ENCODE measurements at regions not wholly inside any gene's neighbourhood (a gene's known extent, or its start where the extent isn't known, plus 50 kb on each side); places are given as distances from the start of the nearest gene placed in this dataset.

DNA sequence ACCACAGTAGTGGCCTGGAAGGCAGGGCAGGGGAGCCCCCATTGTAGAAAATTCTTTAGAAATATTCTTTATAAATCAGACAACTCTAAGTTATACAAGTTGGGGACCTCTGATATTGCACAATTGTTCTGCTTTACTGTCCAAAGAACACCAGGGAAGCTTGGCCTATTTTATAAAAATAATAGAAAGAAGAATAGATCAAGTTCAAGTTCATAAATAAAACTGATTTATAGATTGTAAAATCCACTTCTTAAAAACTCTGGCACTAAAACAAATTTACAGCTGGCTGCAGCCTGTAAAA is 55.0 kb upstream of the GALNT2 start:
- intact Hi-C loops (cut with DNase I; ENCODE audit: low total_unique reads), result no loop called here
- Histone ChIP-seq H3K4me1 (no peaks in the 10 kb centered on the region), H3K27ac (no peak overlapping the region), H3K9me3 (no peaks in the 10 kb centered on the region), H3K27me3 (no peaks in the 10 kb centered on the region), H3K4me3 (no peak overlapping the region), H3K36me3 (no peaks in the 10 kb centered on the region)
- no peak for DNase-seq
- TF ChIP-seq, protein P1, sequence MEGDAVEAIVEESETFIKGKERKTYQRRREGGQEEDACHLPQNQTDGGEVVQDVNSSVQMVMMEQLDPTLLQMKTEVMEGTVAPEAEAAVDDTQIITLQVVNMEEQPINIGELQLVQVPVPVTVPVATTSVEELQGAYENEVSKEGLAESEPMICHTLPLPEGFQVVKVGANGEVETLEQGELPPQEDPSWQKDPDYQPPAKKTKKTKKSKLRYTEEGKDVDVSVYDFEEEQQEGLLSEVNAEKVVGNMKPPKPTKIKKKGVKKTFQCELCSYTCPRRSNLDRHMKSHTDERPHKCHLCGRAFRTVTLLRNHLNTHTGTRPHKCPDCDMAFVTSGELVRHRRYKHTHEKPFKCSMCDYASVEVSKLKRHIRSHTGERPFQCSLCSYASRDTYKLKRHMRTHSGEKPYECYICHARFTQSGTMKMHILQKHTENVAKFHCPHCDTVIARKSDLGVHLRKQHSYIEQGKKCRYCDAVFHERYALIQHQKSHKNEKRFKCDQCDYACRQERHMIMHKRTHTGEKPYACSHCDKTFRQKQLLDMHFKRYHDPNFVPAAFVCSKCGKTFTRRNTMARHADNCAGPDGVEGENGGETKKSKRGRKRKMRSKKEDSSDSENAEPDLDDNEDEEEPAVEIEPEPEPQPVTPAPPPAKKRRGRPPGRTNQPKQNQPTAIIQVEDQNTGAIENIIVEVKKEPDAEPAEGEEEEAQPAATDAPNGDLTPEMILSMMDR (IDR thresholded peaks at IDR 0.05), result no peak
- no peak for TF ChIP-seq POLR2A (IDR thresholded peaks at IDR 0.05)

DNA sequence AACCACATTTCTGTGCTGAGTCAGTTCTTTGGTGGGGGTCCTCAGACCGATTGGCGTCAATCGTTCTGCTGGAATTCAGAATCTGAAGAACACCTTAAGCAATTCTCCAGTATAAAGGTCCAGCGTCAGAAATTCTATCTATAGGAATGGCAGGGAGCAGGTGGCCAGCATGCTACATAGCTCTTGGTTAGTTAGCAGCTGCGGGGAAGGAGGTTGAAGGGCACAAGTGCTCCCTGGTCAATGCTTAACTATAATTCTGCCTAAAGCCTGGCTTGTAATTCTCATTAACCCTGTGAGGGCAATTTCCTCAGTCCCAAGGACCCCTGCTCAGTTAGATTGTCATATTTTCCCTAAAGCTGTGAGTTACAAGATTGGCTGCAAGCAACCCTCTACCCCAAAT is 54.3 kb upstream of the GALNT2 start:
- DNase-seq, result no peak
- no peak overlapping the region for H3K27ac ChIP-seq
- no peaks in the 10 kb centered on the region for H3K4me1 ChIP-seq
- no peak overlapping the region for H3K4me3 ChIP-seq
- no peaks in the 10 kb centered on the region for H3K27me3 ChIP-seq
- TF ChIP-seq, protein P1 (IDR thresholded peaks at IDR 0.05), result no peak
- TF ChIP-seq POLR2A (IDR thresholded peaks at IDR 0.05), result no peak
- no peaks in the 10 kb centered on the region for H3K36me3 ChIP-seq
- intact Hi-C loops (cut with DNase I; ENCODE audit: low total_unique reads), result no loop called here
- no peaks in the 10 kb centered on the region for H3K9me3 ChIP-seq

DNA sequence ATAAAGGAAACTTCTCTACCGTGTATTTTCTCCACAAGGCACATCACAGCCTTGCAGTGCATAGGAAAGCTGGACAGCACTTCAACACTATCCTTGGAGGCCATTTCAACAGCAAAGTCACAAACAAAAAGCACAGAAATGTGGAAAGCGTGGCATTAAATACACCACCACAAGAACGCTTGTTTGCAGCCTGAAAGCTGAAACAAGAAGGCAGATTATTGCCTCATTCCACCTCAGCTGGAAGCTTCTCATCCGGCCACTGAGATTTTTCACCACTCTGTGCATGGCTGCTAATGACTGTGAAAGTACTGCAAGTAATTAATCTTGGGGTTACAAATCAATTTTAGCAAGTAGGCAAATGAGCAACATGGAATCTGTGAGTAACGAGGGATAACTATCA is 50.9 kb upstream of the GALNT2 start:
- no peak for DNase-seq
- TF ChIP-seq POLR2A (IDR thresholded peaks at IDR 0.05), result no peak
- TF ChIP-seq, protein P1 (IDR thresholded peaks at IDR 0.05), result no peak
- Histone ChIP-seq H3K4me3 (no peak overlapping the region), H3K27me3 (no peaks in the 10 kb centered on the region), H3K9me3 (no peaks in the 10 kb centered on the region), H3K4me1 (no peaks in the 10 kb centered on the region), H3K27ac (no peak overlapping the region), H3K36me3 (no peaks in the 10 kb centered on the region)
- intact Hi-C loops (cut with DNase I; ENCODE audit: low total_unique reads), result no loop called here

All from uterus (tissue), 3 donors.